A549 (cell line): ENCODE measurements at regions not wholly inside any gene's neighbourhood (a gene's known extent, or its start where the extent isn't known, plus 50 kb on each side); places are given as distances from the start of the nearest gene placed in this dataset.

Experiments used
- ATAC-seq, 2 experiments: fragments of 200-7000 bp in 1 of 2; fragments of >200 bp in 1 of 2; cut with Nextera tagmentation in 1 of 2; cut with Tn5 transposase in 1 of 2; 3 replicates each; pipeline versions ENCODE4 v1.8.0 to v1.9.1; 2018 to 2020; ENCODE audit warnings: mild to moderate bottlenecking in 1 of 2, moderate library complexity in 1 of 2
- CTCF ChIA-PET: fragments of 300-600 bp; sonication (Branson Sonifier 250); formaldehyde crosslinking; extraction: SDS; loops from one replicate; lab custom pipeline; 2021; ENCODE audit warnings: antibody characterized with exemption, inconsistent platforms; lab: Yijun Ruan, JAX
- POLR2A ChIA-PET: fragments of 350-600 bp; formaldehyde crosslinking; extraction: SDS; loops from one replicate; lab custom pipeline; 2021; ENCODE audit warnings: antibody characterized with exemption, inconsistent platforms; lab: Yijun Ruan, JAX
- DNase-seq, 2 experiments: peaks; one replicate each; pipeline versions ENCODE4 v3.0.0 to v3.0.0-alpha.2; 2011 to 2016; ENCODE audit warnings: low read depth in 1 of 2, low spot score in 1 of 2
- FAIRE-seq: peaks from 2 replicates; lab custom pipeline; 2011; peaks lifted over from hg19 to GRCh38; lab: Jason Lieb, UNC
- H3K27ac ChIP-seq, 2 experiments: fragments of >200 bp; sonication (Bioruptor Twin); formaldehyde crosslinking; 3 replicates each; pipeline ENCODE4 v1.5.1; 2016 to 2017
- H3K4me1 ChIP-seq: fragments of >200 bp; sonication (Bioruptor Twin); formaldehyde crosslinking; 3 replicates; pipeline ENCODE4 v1.6.1; 2016
- H3K4me2 ChIP-seq: fragments of >200 bp; sonication (Bioruptor Twin); formaldehyde crosslinking; 3 replicates; pipeline ENCODE4 v1.6.1; 2016
- H3K4me3 ChIP-seq: fragments of >200 bp; sonication (Bioruptor Twin); formaldehyde crosslinking; 3 replicates; pipeline ENCODE4 v1.5.1; 2016
- H3K9me3 ChIP-seq: fragments of >200 bp; sonication (Bioruptor Twin); formaldehyde crosslinking; 3 replicates; pipeline ENCODE4 v1.6.1; 2016
- BHLHE40 ChIP-seq: IDR thresholded peaks from 2 replicates; pipeline ENCODE4 v1.6.1; 2012; ENCODE audit warnings: low read depth, low read length, inconsistent platforms
- CBX2 ChIP-seq: fragments of 200-600 bp; sonication (generic); IDR thresholded peaks from 2 replicates; pipeline ENCODE4 v1.6.1; 2016; ENCODE audit warnings: low read depth, mild to moderate bottlenecking, borderline replicate concordance
- CBX8 ChIP-seq: fragments of 200-600 bp; sonication (generic); IDR thresholded peaks from 2 replicates; pipeline ENCODE4 v1.6.1; 2016
- CHD4 ChIP-seq: fragments of 200-600 bp; sonication (generic); IDR thresholded peaks from 2 replicates; pipeline ENCODE4 v1.6.1; 2016; ENCODE audit warnings: antibody characterized with exemption, mild to moderate bottlenecking, borderline replicate concordance
- EP300 ChIP-seq, 2 experiments: fragments of >200 bp; sonication (Bioruptor Twin); formaldehyde crosslinking; IDR thresholded peaks; 2 replicates in 1 of 2; 3 replicates in 1 of 2; pipeline ENCODE4 v1.6.1; 2016 to 2017
- GATA3 ChIP-seq: IDR thresholded peaks from 2 replicates; pipeline ENCODE4 v1.6.1; 2012; ENCODE audit warnings: borderline replicate concordance
- HDAC2 ChIP-seq: fragments of 200-600 bp; sonication (generic); IDR thresholded peaks from 2 replicates; pipeline ENCODE4 v1.6.1; 2016
- HES2 ChIP-seq: fragments of >200 bp; sonication (Bioruptor Twin); formaldehyde crosslinking; IDR thresholded peaks from 2 replicates; pipeline ENCODE4 v1.6.1; 2016
- HMGXB4 ChIP-seq: fragments of 250-450 bp; sonication (Bioruptor Pico); IDR thresholded peaks from 2 replicates; pipeline ENCODE4 v1.5.0; 2021; ENCODE audit warnings: mild to moderate bottlenecking, moderate library complexity, borderline replicate concordance
- HOXA7 ChIP-seq: fragments of 250-450 bp; sonication (Bioruptor Pico); IDR thresholded peaks from 2 replicates; pipeline ENCODE4 v1.5.0; 2020; ENCODE audit warnings: mild to moderate bottlenecking, moderate library complexity
- HOXB5 ChIP-seq: fragments of 250-450 bp; sonication (Bioruptor Pico); IDR thresholded peaks from 2 replicates; pipeline ENCODE4 v1.5.0; 2020; ENCODE audit warnings: mild to moderate bottlenecking, moderate library complexity
- MAFK ChIP-seq: fragments of 450-650 bp; IDR thresholded peaks from 2 replicates; pipeline ENCODE4 v1.6.1; 2014; ENCODE audit not compliant: partially characterized antibody
- MAZ ChIP-seq: fragments of 150-350 bp; IDR thresholded peaks from 2 replicates; pipeline ENCODE4 v1.6.1; 2014; ENCODE audit warnings: antibody characterized with exemption, low read depth, low read length, borderline replicate concordance
- NFE2L2 ChIP-seq: fragments of 150-350 bp; conservative IDR thresholded peaks from 2 replicates; pipeline ENCODE4 v1.6.1; 2014; ENCODE audit warnings: low read length
- NR3C1 ChIP-seq: fragments of >200 bp; sonication (Bioruptor Twin); formaldehyde crosslinking; IDR thresholded peaks from 3 replicates; pipeline ENCODE4 v1.6.1; 2017
- POLR2A ChIP-seq: IDR thresholded peaks from 2 replicates; pipeline ENCODE4 v1.6.1; 2012; ENCODE audit warnings: mild to moderate bottlenecking, low read length
- RARB ChIP-seq: fragments of 250-450 bp; sonication (Bioruptor Pico); IDR thresholded peaks from 2 replicates; pipeline ENCODE4 v1.8.0; 2021; ENCODE audit warnings: mild to moderate bottlenecking, moderate library complexity
- RFX5 ChIP-seq: fragments of 450-650 bp; IDR thresholded peaks from 2 replicates; pipeline ENCODE4 v1.7.1; 2014; ENCODE audit warnings: antibody characterized with exemption, mild to moderate bottlenecking, moderate library complexity
- SREBF2 ChIP-seq: fragments of 450-650 bp; IDR thresholded peaks from 2 replicates; pipeline ENCODE4 v1.6.1; 2014; ENCODE audit warnings: mild to moderate bottlenecking, moderate library complexity
- ZC3H11A ChIP-seq: fragments of 450-650 bp; IDR thresholded peaks from 2 replicates; pipeline ENCODE4 v1.6.1; 2014; ENCODE audit warnings: antibody characterized with exemption, mild to moderate bottlenecking
- ZSCAN20 ChIP-seq: fragments of 250-450 bp; sonication (Bioruptor Pico); IDR thresholded peaks from 2 replicates; pipeline ENCODE4 v1.8.0; 2022; ENCODE audit warnings: mild to moderate bottlenecking, moderate library complexity
- whole genome bisulfite sequencing: methylation state at CpG from one replicate; pipeline ENCODE4 v1.1.6; 2017; ENCODE audit errors: missing lambda C conversion rate; 5-methylcytosine and 5-hydroxymethylcytosine counted together
- TF ChIP-seq, protein P1 (sequence below): fragments of 200-600 bp; sonication (generic); IDR thresholded peaks from 2 replicates; pipeline ENCODE4 v1.6.1; 2016; ENCODE audit warnings: antibody characterized with exemption, mild to moderate bottlenecking, moderate library complexity
- TF ChIP-seq, protein P2 (sequence below): fragments of 450-650 bp; IDR thresholded peaks from 2 replicates; pipeline ENCODE4 v1.6.1; 2014; ENCODE audit warnings: antibody characterized with exemption

DNA sequence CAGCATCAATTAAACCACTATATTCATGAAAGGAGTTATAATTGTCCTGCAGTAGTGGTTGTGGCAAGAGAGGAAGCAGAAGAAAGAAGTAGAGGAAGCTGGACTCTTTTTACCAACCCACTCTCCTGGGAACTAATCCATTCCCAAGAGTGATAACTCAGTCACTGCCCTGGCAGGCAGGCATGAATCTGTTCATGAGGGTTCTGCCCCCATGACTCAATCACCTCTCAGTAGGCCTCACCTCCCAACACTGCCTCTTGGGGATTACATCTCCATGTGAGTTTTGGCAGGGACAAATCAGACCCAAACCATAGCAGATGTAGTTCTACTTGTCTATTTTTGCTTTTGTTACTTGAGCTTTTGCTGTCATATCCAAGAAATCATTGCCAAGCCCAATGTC is 232.7 kb upstream of the MAP2 start:
- Histone ChIP-seq H3K4me3 (no peak overlapping the region), H3K4me1 (no peaks in the 10 kb centered on the region), H3K27ac (no peak overlapping the region), H3K9me3 (no peaks in the 10 kb centered on the region), H3K4me2 (no peak overlapping the region)
- no peak for TF ChIP-seq RARB (CRISPR knock-in tag)
- no peak for TF ChIP-seq GATA3
- TF ChIP-seq SREBF2: no peak
- no peak for TF ChIP-seq HDAC2
- TF ChIP-seq CBX8: no peak
- TF ChIP-seq ZC3H11A: no peak
- TF ChIP-seq HOXB5 (CRISPR knock-in tag): no peak
- TF ChIP-seq MAZ: no peak
- TF ChIP-seq RFX5: no peak
- no peak for TF ChIP-seq HOXA7 (CRISPR knock-in tag)
- TF ChIP-seq, protein P1, sequence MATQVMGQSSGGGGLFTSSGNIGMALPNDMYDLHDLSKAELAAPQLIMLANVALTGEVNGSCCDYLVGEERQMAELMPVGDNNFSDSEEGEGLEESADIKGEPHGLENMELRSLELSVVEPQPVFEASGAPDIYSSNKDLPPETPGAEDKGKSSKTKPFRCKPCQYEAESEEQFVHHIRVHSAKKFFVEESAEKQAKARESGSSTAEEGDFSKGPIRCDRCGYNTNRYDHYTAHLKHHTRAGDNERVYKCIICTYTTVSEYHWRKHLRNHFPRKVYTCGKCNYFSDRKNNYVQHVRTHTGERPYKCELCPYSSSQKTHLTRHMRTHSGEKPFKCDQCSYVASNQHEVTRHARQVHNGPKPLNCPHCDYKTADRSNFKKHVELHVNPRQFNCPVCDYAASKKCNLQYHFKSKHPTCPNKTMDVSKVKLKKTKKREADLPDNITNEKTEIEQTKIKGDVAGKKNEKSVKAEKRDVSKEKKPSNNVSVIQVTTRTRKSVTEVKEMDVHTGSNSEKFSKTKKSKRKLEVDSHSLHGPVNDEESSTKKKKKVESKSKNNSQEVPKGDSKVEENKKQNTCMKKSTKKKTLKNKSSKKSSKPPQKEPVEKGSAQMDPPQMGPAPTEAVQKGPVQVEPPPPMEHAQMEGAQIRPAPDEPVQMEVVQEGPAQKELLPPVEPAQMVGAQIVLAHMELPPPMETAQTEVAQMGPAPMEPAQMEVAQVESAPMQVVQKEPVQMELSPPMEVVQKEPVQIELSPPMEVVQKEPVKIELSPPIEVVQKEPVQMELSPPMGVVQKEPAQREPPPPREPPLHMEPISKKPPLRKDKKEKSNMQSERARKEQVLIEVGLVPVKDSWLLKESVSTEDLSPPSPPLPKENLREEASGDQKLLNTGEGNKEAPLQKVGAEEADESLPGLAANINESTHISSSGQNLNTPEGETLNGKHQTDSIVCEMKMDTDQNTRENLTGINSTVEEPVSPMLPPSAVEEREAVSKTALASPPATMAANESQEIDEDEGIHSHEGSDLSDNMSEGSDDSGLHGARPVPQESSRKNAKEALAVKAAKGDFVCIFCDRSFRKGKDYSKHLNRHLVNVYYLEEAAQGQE: no peak
- TF ChIP-seq, protein P2, sequence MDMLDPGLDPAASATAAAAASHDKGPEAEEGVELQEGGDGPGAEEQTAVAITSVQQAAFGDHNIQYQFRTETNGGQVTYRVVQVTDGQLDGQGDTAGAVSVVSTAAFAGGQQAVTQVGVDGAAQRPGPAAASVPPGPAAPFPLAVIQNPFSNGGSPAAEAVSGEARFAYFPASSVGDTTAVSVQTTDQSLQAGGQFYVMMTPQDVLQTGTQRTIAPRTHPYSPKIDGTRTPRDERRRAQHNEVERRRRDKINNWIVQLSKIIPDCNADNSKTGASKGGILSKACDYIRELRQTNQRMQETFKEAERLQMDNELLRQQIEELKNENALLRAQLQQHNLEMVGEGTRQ: no peak
- TF ChIP-seq BHLHE40: no peak
- TF ChIP-seq EP300 (IDR thresholded peaks at IDR 0.05): no peak
- ChIA-PET CTCF (no interaction called here), POLR2A (no interaction called here)
- ATAC-seq: no peak
- no peak for DNase-seq
- no peak for FAIRE-seq

GRCh38 chr2:209194717-209195116 is 229.1 kb upstream of the MAP2 start:
- WGBS: 6% methylated on average over 2 of the region's 2 CpGs
- CTCF ChIA-PET: no interaction called here
- no peak for ATAC-seq
- no peak for DNase-seq
- Histone ChIP-seq H3K4me3 (no peak overlapping the region), H3K4me2 (no peak overlapping the region), H3K9me3 (no peaks in the 10 kb centered on the region), H3K4me1 (no peaks in the 10 kb centered on the region), H3K27ac (no peak overlapping the region)
- FAIRE-seq: no peak
- TF ChIP-seq ZC3H11A (no peak), HMGXB4 (no peak), CHD4 (no peak), EP300 (IDR thresholded peaks at IDR 0.05) (no peak), RARB (CRISPR knock-in tag) (no peak), CBX2 (no peak), NR3C1 (no peak), HES2 (no peak), MAFK (no peak), SREBF2 (no peak), POLR2A (no peak), NFE2L2 (no peak), HDAC2 (no peak), ZSCAN20 (CRISPR knock-in tag) (no peak), BHLHE40 (no peak)
- TF ChIP-seq, all 56 proteins: peak for 0
- POLR2A ChIA-PET: no interaction called here
